ENCODE measurements at regions not wholly inside any gene's neighbourhood (a gene's known extent, or its start where the extent isn't known, plus 50 kb on each side); places are given as distances from the start of the nearest gene placed in this dataset.

DNA sequence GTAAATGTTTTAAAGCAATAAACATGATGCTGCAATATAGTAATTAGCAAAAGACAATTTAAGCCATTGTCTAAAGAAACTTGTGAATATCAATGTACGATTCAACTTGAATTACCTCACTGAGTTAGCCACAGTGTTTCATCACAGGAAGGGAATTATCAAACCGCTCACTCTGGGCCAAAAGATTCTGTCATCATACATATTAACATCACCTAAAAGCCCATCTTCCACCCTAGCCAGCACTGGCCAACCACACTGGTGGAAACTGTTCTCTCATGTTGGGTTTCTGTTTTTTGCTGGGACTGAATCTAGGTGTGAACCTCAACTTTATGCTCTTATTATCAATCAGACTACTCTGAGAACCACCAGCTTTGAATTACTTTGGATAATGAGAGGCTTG lies 497.7 kb upstream of the THBS1 start:
- Histone ChIP-seq H3K4me1 (ENCODE audit: control insufficient read depth in 1 of 2, low read depth in 2 of 2) (no peaks in the 10 kb centered on the region), H3K4me3 (no peak overlapping the region), H3K36me3 (no peaks in the 10 kb centered on the region), H3K9me3 (no peaks in the 10 kb centered on the region), H3K27me3 (replicated peaks; ENCODE audit: insufficient read depth) (no peaks in the 10 kb centered on the region), H3K27ac (no peak overlapping the region)
- TF ChIP-seq, protein P1, sequence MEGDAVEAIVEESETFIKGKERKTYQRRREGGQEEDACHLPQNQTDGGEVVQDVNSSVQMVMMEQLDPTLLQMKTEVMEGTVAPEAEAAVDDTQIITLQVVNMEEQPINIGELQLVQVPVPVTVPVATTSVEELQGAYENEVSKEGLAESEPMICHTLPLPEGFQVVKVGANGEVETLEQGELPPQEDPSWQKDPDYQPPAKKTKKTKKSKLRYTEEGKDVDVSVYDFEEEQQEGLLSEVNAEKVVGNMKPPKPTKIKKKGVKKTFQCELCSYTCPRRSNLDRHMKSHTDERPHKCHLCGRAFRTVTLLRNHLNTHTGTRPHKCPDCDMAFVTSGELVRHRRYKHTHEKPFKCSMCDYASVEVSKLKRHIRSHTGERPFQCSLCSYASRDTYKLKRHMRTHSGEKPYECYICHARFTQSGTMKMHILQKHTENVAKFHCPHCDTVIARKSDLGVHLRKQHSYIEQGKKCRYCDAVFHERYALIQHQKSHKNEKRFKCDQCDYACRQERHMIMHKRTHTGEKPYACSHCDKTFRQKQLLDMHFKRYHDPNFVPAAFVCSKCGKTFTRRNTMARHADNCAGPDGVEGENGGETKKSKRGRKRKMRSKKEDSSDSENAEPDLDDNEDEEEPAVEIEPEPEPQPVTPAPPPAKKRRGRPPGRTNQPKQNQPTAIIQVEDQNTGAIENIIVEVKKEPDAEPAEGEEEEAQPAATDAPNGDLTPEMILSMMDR (IDR thresholded peaks at IDR 0.05), result no peak
- ATAC-seq (ENCODE audit: insufficient number of reproducible peaks, low FRiP score, low read depth), result no peak
- no peak for DNase-seq (ENCODE audit: low spot score)

DNA sequence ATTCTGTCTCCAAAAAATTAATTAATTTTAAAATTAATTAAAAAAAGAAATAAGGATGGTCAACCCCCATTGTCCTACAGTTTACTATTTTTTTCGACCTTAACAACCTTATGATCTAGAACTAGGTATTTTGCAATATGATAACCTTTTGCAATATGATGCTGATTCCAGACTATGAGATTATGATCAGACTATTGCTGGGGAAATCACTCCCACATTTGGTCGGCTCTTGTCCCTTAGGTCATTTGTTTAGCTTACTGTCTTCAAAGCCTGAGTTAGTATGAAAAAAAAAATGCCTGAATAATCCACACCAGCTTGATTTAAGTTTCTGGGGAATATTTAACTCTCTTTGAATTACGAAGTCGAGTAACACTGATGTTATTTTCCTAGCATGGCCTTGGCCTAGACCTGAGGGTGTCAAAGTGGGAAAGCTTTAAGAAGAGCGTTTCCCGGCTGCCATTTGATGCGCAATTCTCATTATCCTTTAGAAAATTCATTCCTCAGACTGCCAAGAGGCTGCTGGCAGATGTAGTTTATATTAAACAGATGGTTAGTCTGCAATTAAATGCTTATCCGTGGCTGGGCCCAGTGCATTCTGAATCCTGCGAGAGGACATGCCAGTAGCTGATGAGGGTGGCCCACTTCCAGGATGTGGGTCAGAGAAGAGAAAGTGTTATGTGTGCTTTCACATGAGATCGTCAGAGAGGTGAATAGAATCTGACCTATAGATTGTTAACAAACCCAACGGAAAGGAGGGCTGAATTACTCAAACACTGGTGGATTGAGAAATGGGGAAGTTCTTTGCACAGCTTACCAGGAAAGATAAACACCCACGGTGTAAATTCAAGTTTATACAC lies 496.0 kb upstream of the THBS1 start:
- Histone ChIP-seq H3K4me1 (ENCODE audit: control insufficient read depth in 1 of 2, low read depth in 2 of 2) (no peaks in the 10 kb centered on the region), H3K27ac (no peak overlapping the region), H3K36me3 (no peaks in the 10 kb centered on the region), H3K9me3 (no peaks in the 10 kb centered on the region), H3K4me3 (no peak overlapping the region), H3K27me3 (replicated peaks; ENCODE audit: insufficient read depth) (no peaks in the 10 kb centered on the region)
- no peak for ATAC-seq (ENCODE audit: insufficient number of reproducible peaks, low FRiP score, low read depth)
- no peak for DNase-seq (ENCODE audit: low spot score)
- TF ChIP-seq, protein P1 (IDR thresholded peaks at IDR 0.05), result no peak

DNA sequence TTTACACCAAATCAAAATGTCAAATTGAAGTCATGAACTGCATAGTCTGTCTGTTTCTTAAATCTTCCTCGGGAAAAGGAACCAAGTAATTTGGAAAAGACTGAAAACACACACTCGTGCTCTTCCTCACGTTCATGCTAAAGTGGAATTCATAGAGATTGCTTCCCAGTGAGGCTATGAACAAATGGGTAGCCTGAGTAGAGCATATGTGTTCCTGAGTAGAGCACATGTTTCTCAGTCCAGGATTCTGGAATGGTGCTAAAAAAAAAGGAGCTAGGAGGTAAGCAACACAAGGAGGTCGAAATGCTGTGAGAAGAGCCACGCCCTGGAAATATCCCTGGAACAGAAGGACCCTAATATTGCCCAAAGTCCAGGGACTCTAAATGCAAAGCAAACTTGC lies 494.2 kb upstream of the THBS1 start:
- no peaks in the 10 kb centered on the region for H3K9me3 ChIP-seq
- TF ChIP-seq, protein P1 (IDR thresholded peaks at IDR 0.05), result no peak
- H3K4me1 ChIP-seq (ENCODE audit: control insufficient read depth in 1 of 2, low read depth in 2 of 2), result no peaks in the 10 kb centered on the region
- no peak for DNase-seq (ENCODE audit: low spot score)
- no peak overlapping the region for H3K4me3 ChIP-seq
- no peak overlapping the region for H3K27ac ChIP-seq
- no peak for ATAC-seq (ENCODE audit: insufficient number of reproducible peaks, low FRiP score, low read depth)
- H3K36me3 ChIP-seq, result no peaks in the 10 kb centered on the region
- no peaks in the 10 kb centered on the region for H3K27me3 ChIP-seq (replicated peaks; ENCODE audit: insufficient read depth)

DNA sequence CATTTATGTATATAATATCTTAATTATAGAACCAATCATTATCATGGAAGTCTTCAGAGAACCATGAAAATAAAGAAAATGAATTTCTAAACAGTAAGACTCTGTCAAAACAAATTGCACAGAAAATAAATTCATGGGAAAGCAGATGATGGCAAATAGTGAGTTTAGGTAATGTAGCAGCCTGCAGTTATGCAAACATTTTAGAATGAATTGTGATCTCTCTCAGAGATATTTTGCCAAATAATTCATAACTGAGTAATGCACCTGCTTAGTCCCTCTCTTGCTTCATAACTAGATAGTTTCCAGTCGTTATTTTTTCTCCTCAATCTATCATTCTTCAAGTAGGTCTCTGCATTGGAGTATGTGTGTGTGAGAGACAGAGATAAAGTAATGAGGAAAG lies 492.7 kb upstream of the THBS1 start:
- ATAC-seq (ENCODE audit: insufficient number of reproducible peaks, low FRiP score, low read depth), result no peak
- DNase-seq (ENCODE audit: low spot score), result no peak
- TF ChIP-seq, protein P1 (IDR thresholded peaks at IDR 0.05), result no peak
- H3K36me3 ChIP-seq, result no peaks in the 10 kb centered on the region
- no peaks in the 10 kb centered on the region for H3K9me3 ChIP-seq
- no peak overlapping the region for H3K27ac ChIP-seq
- no peaks in the 10 kb centered on the region for H3K4me1 ChIP-seq (ENCODE audit: control insufficient read depth in 1 of 2, low read depth in 2 of 2)
- no peaks in the 10 kb centered on the region for H3K27me3 ChIP-seq (replicated peaks; ENCODE audit: insufficient read depth)
- H3K4me3 ChIP-seq, result no peak overlapping the region

- DNase-seq (ENCODE audit: low spot score) (no peak), ATAC-seq (ENCODE audit: insufficient number of reproducible peaks, low FRiP score, low read depth) (no peak)
- TF ChIP-seq, protein P1 (IDR thresholded peaks at IDR 0.05), result no peak
- Histone ChIP-seq H3K27ac (no peak overlapping the region), H3K4me1 (ENCODE audit: control insufficient read depth in 1 of 2, low read depth in 2 of 2) (no peaks in the 10 kb centered on the region), H3K4me3 (no peak overlapping the region), H3K9me3 (no peaks in the 10 kb centered on the region), H3K27me3 (replicated peaks; ENCODE audit: insufficient read depth) (no peaks in the 10 kb centered on the region), H3K36me3 (no peaks in the 10 kb centered on the region)
Measured at GRCh38 chr15:39092354-39092753, 488.5 kb upstream of the THBS1 start.

Data from thoracic aorta (tissue), 2 donors.